ENCODE measurements at regions not wholly inside any gene's neighbourhood (a gene's known extent, or its start where the extent isn't known, plus 50 kb on each side); places are given as distances from the start of the nearest gene placed in this dataset.

GRCh38 chr5:9972059-9972458, 277.6 kb downstream of the ATPSCKMT start:
- Histone ChIP-seq H4K20me1 (ENCODE audit: insufficient read depth, low read length) (no peaks in the 10 kb centered on the region), H3K9ac (ENCODE audit: insufficient read depth, low read length, poor library complexity, severe bottlenecking) (no peak overlapping the region), H3K4me2 (replicated peaks; ENCODE audit: extremely low read depth, low read length, poor library complexity, severe bottlenecking) (no peak overlapping the region), H3K4me3 (replicated peaks in 1 of 3; ENCODE audit: low read depth in 2 of 3, low read length in 3 of 3) (no peak overlapping the region), H3K79me2 (ENCODE audit: insufficient read depth, low read length) (no peaks in the 10 kb centered on the region), H3K4me1 (ENCODE audit: control insufficient read depth in 1 of 2, insufficient read depth in 2 of 2, low read length in 2 of 2) (no peaks in the 10 kb centered on the region), H3K36me3 (replicated peaks in 1 of 2; ENCODE audit: control insufficient read depth in 1 of 2, insufficient read depth in 2 of 2, low read length in 2 of 2) (no peaks in the 10 kb centered on the region), H3K27me3 (ENCODE audit: control insufficient read depth in 2 of 2, insufficient read depth in 2 of 2, low read length in 2 of 2) (no peaks in the 10 kb centered on the region), H2AFZ (ENCODE audit: insufficient read depth, low read depth, low read length, poor library complexity, severe bottlenecking) (no peak overlapping the region), H3K9me3 (replicated peaks in 1 of 2; ENCODE audit: control insufficient read depth in 1 of 2, insufficient read depth in 1 of 2, low read length in 2 of 2) (peaks cover 4 to 10% of the 10 kb centered on the region in 2 donors), H3K27ac (ENCODE audit: low read depth in 1 of 2, low read length in 2 of 2) (no peak overlapping the region)
- intact Hi-C loops (cut with micrococcal nuclease): no loop called here
- H3K4me3 Mint-ChIP-seq: no peak overlapping the region
- no peaks in the 10 kb centered on the region for H3K4me1 Mint-ChIP-seq
- WGBS (ENCODE audit: insufficient coverage): 97% methylated on average over 3 of the region's 3 CpGs
- no peak for DNase-seq
- H3K27me3 Mint-ChIP-seq (ENCODE audit: low read depth in 3 of 3): no peaks in the 10 kb centered on the region
- no peaks in the 10 kb centered on the region for H3K36me3 Mint-ChIP-seq
- H3K27ac Mint-ChIP-seq: no peak overlapping the region
- peaks cover 0 to 18% (median 8%) of the 10 kb centered on the region in 7 donors for H3K9me3 Mint-ChIP-seq
- no peak for TF ChIP-seq CTCF (IDR thresholded peaks at IDR 0.05)

DNA sequence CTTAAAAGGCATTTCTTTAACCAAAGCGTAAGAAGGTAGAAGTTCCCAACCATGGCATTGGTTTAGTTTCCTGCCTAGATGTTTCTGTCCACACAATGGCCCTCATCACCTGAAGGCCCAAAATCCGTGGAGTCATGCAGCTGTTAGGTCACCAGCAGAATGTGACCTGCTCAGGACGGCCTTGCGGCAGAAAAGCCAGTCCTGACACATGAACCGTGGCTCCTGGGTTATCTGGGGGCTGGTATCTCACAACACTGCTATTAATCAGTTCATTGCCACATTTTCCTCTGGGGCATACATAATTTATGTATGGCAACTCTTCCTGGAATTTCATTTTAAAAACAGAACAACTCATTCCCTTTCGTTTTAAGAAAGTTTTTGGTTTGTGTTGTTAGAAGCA, 278.4 kb downstream of the ATPSCKMT start:
- intact Hi-C loops (cut with micrococcal nuclease): no loop called here
- no peak overlapping the region for H3K4me3 Mint-ChIP-seq
- no peak overlapping the region for H3K27ac Mint-ChIP-seq
- H3K9me3 Mint-ChIP-seq: peaks cover 0 to 18% (median 8%) of the 10 kb centered on the region in 7 donors
- no peaks in the 10 kb centered on the region for H3K36me3 Mint-ChIP-seq
- Histone ChIP-seq H3K9me3 (replicated peaks in 1 of 2; ENCODE audit: control insufficient read depth in 1 of 2, insufficient read depth in 1 of 2, low read length in 2 of 2) (peaks cover 4 to 13% of the 10 kb centered on the region in 2 donors), H4K20me1 (ENCODE audit: insufficient read depth, low read length) (no peaks in the 10 kb centered on the region), H3K4me3 (replicated peaks in 1 of 3; ENCODE audit: low read depth in 2 of 3, low read length in 3 of 3) (no peak overlapping the region), H2AFZ (ENCODE audit: insufficient read depth, low read depth, low read length, poor library complexity, severe bottlenecking) (no peak overlapping the region), H3K36me3 (replicated peaks in 1 of 2; ENCODE audit: control insufficient read depth in 1 of 2, insufficient read depth in 2 of 2, low read length in 2 of 2) (no peaks in the 10 kb centered on the region), H3K27ac (ENCODE audit: low read depth in 1 of 2, low read length in 2 of 2) (no peak overlapping the region), H3K9ac (ENCODE audit: insufficient read depth, low read length, poor library complexity, severe bottlenecking) (no peak overlapping the region), H3K79me2 (ENCODE audit: insufficient read depth, low read length) (no peaks in the 10 kb centered on the region), H3K4me2 (replicated peaks; ENCODE audit: extremely low read depth, low read length, poor library complexity, severe bottlenecking) (no peak overlapping the region), H3K4me1 (ENCODE audit: control insufficient read depth in 1 of 2, insufficient read depth in 2 of 2, low read length in 2 of 2) (no peaks in the 10 kb centered on the region), H3K27me3 (ENCODE audit: control insufficient read depth in 2 of 2, insufficient read depth in 2 of 2, low read length in 2 of 2) (no peaks in the 10 kb centered on the region)
- H3K27me3 Mint-ChIP-seq (ENCODE audit: low read depth in 3 of 3): no peaks in the 10 kb centered on the region
- TF ChIP-seq CTCF (IDR thresholded peaks at IDR 0.05): no peak
- no peaks in the 10 kb centered on the region for H3K4me1 Mint-ChIP-seq
- DNase-seq: no peak
- WGBS (ENCODE audit: insufficient coverage): 83% methylated on average over 5 of the region's 6 CpGs
